HG03432 (cell line): ENCODE measurements at regions not wholly inside any gene's neighbourhood (a gene's known extent, or its start where the extent isn't known, plus 50 kb on each side); places are given as distances from the start of the nearest gene placed in this dataset.

Experiments used
- ATAC-seq: cut with Tn5 transposase; IDR thresholded peaks from one replicate; pipeline ENCODE4 v1.9.1; 2021; ENCODE audit warnings: mild to moderate bottlenecking, moderate library complexity; ENCODE audit not compliant: unreplicated experiment

- ATAC-seq, result no peak
These were observed 902.9 kb downstream of the EPHA3 start for GRCh38 chr3:90010341-90010740.

DNA sequence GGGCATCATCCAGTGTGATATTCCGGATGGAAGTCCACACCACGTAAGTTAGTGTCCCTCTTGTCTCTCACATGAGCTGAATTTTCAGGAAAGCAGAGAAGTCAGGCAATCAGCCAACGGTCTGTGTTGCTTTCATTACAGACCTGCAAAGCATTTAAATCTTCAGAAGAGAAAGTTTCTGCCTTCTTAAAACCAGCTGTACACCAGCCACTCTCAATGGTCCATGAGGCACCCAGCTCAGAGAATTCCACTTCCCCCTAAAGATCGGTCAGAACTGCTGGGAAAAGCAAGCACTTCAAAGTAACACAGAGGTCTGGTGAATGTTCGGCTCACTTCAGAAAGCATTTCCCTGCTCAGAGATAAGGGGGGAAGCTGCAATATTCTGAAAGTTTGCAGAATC lies 903.7 kb downstream of the EPHA3 start:
- ATAC-seq, result no peak

GRCh38 chr3:90011596-90011995 lies 904.2 kb downstream of the EPHA3 start:
- no peak for ATAC-seq

- ATAC-seq, result no peak
These were observed 904.6 kb downstream of the EPHA3 start for GRCh38 chr3:90011996-90012395.

GRCh38 chr3:90015688-90016356 lies 908.4 kb downstream of the EPHA3 start:
- no peak for ATAC-seq

DNA sequence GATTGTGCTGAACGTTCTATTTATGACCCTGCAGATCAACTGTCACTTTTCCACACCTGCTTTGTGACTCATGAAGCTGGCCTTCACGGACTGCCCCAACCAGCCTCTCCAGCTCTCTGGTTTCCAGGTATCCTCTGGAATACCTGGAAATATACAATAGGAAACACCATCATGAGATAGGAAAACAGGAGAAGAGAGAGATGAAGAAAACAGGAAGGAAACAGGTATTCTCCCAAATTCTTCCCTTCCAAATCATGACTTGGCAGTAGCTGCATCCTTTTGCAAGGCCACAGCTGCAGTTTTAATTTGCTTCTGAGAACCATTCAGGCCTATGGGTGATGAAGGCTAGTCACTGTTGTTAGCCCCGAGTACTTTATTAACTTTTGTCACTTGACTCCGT lies 909.1 kb downstream of the EPHA3 start:
- no peak for ATAC-seq

DNA sequence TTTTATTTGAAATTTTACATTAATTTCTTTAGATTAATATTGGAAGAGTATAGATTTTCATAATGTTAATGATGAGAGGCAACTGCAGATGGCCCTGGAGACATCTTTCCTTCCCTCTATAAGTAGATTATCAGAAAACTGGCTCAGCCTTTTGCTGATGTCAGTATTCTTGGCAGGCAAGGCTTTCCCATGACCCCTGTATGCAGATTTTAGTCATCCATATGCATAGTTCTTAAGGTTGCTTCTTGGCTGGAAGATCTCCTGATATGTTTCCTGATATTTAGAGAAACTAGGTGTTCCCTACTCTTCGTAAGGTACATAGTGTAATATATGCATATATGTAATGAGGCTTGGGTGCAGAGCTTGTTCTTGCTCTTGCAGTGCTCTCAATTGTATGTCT lies 911.4 kb downstream of the EPHA3 start:
- ATAC-seq, result no peak

- no peak for ATAC-seq
These were observed 917.6 kb downstream of the EPHA3 start for GRCh38 chr3:90025019-90025418.

- ATAC-seq, result no peak
These were observed 919.0 kb downstream of the EPHA3 start for GRCh38 chr3:90026406-90026805.

DNA sequence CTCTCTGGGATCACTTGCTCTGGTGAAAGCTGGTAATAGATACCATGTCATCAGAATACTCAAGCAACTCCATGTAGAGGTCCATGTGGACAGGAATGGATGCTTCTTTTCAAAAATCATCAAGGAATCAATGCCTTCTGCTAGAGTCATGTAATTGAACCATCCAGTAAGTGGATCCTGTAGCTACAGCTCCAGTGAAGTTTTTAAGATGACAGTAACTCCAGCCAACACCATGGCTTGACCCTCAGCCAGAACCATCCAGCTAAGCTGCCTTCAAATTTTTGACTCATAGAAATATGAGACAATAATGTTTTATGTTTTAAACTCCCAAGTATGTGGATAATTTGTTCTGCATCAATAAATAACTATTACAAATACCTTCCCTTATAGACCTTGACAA lies 923.7 kb downstream of the EPHA3 start:
- no peak for ATAC-seq

DNA sequence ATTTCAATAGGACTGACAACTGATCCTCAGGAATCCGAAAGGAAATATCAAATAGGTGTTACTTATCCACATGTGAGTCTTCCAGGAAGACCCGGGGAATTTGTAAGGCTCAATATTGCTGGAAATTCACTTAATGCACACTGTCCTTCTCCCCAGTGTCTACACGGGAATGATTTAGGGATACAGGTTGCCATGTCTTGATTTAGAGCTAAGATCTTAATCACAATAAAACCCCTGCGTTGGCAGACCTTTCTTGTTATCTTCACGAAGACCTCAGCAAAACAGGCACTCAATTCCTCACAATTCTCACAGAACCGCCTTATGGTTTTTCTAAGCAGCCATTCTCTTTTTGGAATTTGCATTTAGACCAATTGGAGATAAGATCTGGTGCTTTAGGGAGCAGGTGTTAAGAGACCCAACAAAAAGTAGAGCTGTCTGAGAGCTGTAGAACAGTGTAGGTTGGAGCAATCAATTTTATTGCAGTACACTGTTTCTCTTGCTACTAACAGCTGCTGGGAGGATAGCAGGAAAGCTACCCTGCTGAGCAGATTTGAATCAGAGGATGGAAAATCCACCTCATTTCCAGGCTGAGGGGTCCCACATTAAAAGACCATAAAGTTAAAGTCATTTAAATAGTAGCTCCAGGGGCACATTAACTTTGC lies 925.7 kb downstream of the EPHA3 start:
- ATAC-seq, result no peak

DNA sequence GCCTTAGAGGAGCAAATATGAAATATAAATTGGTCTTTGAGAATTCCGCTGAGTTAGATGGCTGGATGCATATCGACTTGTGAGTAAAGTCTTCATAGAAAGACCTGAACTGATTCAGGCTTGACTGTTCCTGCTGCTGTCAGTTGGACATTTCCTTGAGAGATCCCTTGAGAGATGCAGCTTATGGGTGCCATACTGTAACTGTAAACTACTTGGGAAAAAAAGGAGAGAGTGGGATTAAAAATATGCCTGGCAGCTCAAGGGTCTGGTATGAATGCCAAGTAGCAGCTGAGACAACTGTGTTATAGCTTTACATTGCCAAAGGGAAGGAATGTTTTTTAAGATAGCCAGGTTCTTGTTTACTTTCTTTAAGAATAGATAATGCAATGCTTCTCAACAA lies 926.6 kb downstream of the EPHA3 start:
- ATAC-seq, result no peak

- ATAC-seq, result no peak
These were observed 928.2 kb downstream of the EPHA3 start for GRCh38 chr3:90035643-90036042.

DNA sequence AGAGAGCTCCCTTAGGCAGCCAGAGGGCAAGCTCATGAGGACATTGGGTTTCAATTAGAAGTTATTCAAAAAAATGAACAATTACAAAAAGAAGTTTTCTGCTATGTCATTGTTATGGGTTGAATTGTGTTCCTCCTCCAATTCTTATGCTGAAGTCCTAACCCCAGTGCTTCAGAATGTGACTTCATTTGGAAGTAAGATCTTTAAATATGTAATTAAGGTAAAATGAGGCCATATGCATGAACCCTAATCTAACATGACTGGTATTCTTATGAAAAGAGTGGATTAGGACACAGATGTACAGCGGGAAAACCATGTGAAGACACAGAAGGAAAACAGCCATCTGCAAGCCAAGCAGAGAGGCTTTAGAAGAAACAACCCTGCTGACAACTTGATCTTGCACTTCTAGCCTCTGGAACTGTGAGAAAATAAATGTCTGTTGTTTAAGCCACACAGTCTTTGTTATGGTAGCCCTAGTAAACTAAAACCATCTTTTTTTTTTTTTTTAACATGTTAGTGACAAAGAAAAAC lies 929.6 kb downstream of the EPHA3 start:
- no peak for ATAC-seq

GRCh38 chr3:90039994-90040393 lies 932.6 kb downstream of the EPHA3 start:
- ATAC-seq, result no peak

DNA sequence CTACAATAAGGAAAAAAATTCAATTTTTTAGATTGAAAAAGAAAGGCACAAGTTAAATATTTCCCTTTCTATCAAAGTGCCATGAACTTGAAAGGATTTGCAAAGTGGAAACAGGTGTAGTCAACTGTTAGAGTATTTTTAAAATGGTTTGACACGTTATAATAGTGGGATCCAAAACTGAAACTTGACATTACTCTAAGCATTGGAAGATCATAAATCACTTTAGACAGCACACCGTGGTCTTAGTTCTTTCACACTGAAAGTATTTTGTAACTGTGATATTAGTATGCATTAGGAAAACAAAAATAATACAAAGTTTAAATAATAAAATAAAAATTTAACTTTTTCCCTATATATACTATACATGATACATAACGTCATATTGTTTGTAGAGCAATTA lies 933.1 kb downstream of the EPHA3 start:
- ATAC-seq, result no peak

- no peak for ATAC-seq
These were observed 934.6 kb downstream of the EPHA3 start for GRCh38 chr3:90041995-90042394.

GRCh38 chr3:90043287-90043686 lies 935.9 kb downstream of the EPHA3 start:
- ATAC-seq, result no peak

DNA sequence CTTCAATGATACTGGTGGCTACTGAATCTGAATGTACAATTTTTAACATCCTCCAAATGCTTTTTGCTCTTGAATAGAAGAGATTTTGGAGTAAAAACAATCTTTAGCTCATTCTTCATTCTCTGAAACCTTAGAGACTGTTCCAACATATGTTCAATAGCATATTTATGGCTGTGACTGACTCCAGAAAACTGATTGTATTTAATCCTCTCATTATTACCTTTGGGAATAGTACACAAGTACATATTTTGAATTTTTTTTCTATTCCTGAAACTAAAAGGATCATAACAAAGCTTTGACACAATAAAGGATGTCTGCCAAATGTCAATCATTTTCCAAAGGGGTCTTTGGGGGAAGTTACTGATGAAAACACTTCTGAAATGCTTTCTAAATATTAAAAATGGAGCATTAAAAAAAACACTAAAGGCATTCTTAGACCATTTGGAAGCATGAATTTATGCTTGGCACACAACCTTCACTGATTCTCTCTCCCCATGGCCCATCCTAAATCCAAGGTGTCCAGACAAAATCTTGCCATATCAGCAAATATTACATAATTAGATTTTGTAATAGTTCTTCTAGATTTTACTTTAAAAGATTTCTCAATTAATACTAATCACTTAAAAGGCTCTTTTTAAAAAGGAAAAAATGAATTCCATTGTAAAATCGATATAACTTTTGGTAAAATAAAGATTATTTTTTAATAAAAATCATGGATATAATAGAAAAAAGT lies 936.8 kb downstream of the EPHA3 start:
- no peak for ATAC-seq

GRCh38 chr3:90052425-90052950 lies 945.1 kb downstream of the EPHA3 start:
- no peak for ATAC-seq

- no peak for ATAC-seq
These were observed 946.9 kb downstream of the EPHA3 start for GRCh38 chr3:90054311-90054710.

DNA sequence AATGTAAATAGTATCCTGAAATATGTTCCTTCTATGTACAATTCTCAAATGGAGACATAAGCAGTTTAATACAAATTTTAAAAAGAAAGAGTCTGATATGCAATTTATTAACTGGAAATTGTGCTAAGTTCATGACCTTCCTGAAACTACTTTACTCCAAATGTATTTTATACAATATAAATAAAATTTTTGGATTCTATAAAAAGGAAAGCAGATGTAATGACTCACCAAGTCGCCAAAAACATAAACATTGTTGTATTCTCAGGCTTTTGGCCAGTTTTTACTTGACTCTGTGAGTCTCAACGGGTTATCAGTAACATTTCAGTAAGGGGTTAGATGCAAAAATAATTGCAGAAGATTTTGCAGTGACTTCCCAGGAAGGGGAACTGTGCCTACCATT lies 948.2 kb downstream of the EPHA3 start:
- ATAC-seq, result no peak
